HG02763 (cell line): ENCODE measurements at regions not wholly inside any gene's neighbourhood (a gene's known extent, or its start where the extent isn't known, plus 50 kb on each side); places are given as distances from the start of the nearest gene placed in this dataset.
"Not testable (repeated sequence)": the region's sequence is repeated elsewhere in the genome, so short reads cannot be mapped to it uniquely, and the experiment has no call there.

ENCODE experiments used
- ATAC-seq: cut with Tn5 transposase; IDR thresholded peaks from one replicate; pipeline ENCODE4 v1.9.1; 2021; ENCODE audit warnings: mild to moderate bottlenecking, moderate library complexity; ENCODE audit not compliant: unreplicated experiment

- ATAC-seq, result no peak
These were observed 197.1 kb upstream of the UGT8 start for GRCh38 chr4:114401483-114401882.

- no peak for ATAC-seq
These were observed 181.4 kb upstream of the UGT8 start for GRCh38 chr4:114417214-114417613.

- ATAC-seq, result no peak
These were observed 178.5 kb upstream of the UGT8 start for GRCh38 chr4:114420069-114420468.

GRCh38 chr4:114423582-114423981 is 175.0 kb upstream of the UGT8 start:
- ATAC-seq, result peak; percentile 96

- ATAC-seq, result no peak
These were observed 163.5 kb upstream of the UGT8 start for GRCh38 chr4:114435116-114435515.

GRCh38 chr4:114442856-114443255 is 155.8 kb upstream of the UGT8 start:
- ATAC-seq, result no peak

- ATAC-seq, result no peak
These were observed 154.4 kb upstream of the UGT8 start for GRCh38 chr4:114444211-114444610.

- not testable (repeated sequence) for ATAC-seq
These were observed 150.6 kb upstream of the UGT8 start for GRCh38 chr4:114447963-114448516.

- ATAC-seq, result no peak
These were observed 139.9 kb upstream of the UGT8 start for GRCh38 chr4:114458728-114459127.

GRCh38 chr4:114464726-114465272 is 133.8 kb upstream of the UGT8 start:
- no peak for ATAC-seq

GRCh38 chr4:114465766-114466165 is 132.8 kb upstream of the UGT8 start:
- no peak for ATAC-seq

- ATAC-seq, result no peak
These were observed 132.3 kb upstream of the UGT8 start for GRCh38 chr4:114466299-114466698.

- no peak for ATAC-seq
These were observed 126.2 kb upstream of the UGT8 start for GRCh38 chr4:114472269-114473032.

- ATAC-seq, result no peak
These were observed 124.3 kb upstream of the UGT8 start for GRCh38 chr4:114474188-114474800.

- ATAC-seq, result no peak
These were observed 122.3 kb upstream of the UGT8 start for GRCh38 chr4:114476310-114476709.

- ATAC-seq, result no peak
These were observed 119.0 kb upstream of the UGT8 start for GRCh38 chr4:114479595-114479994.

- ATAC-seq, result no peak
These were observed 116.8 kb upstream of the UGT8 start for GRCh38 chr4:114481856-114482255.

GRCh38 chr4:114487101-114487500 is 111.5 kb upstream of the UGT8 start:
- ATAC-seq, result no peak

GRCh38 chr4:114488301-114488982 is 110.2 kb upstream of the UGT8 start:
- no peak for ATAC-seq

- no peak for ATAC-seq
These were observed 104.3 kb upstream of the UGT8 start for GRCh38 chr4:114494246-114494803.

GRCh38 chr4:114495471-114495928 is 103.1 kb upstream of the UGT8 start:
- ATAC-seq, result no peak
